Kidney (tissue), 13 donors: ENCODE measurements at regions not wholly inside any gene's neighbourhood (a gene's known extent, or its start where the extent isn't known, plus 50 kb on each side); places are given as distances from the start of the nearest gene placed in this dataset.

Experiments
- DNase-seq, 5 donors: peaks; one replicate each; pipeline ENCODE4 v3.0.0-alpha.2; 2013 to 2020
- FAIRE-seq: peaks from 2 replicates; lab custom pipeline; 2012; peaks lifted over from hg19 to GRCh38; lab: Jason Lieb, UNC
- H3K27ac ChIP-seq, 2 donors: one replicate each; pipeline ENCODE4 v1.7.0; 2013; ENCODE audit warnings: low read depth in 2 of 2, low read length in 2 of 2, inconsistent platforms in 1 of 2
- H3K27me3 ChIP-seq: one replicate; pipeline ENCODE4 v1.7.1; 2013; ENCODE audit warnings: low read length, inconsistent platforms; ENCODE audit not compliant: control insufficient read depth, insufficient read depth
- H3K36me3 ChIP-seq, 3 donors: one replicate each; pipeline versions ENCODE4 v1.7.0 to v1.7.1; 2013; ENCODE audit warnings: low read length in 3 of 3, control low read depth in 1 of 3, inconsistent platforms in 1 of 3; ENCODE audit not compliant: insufficient read depth in 3 of 3, control insufficient read depth in 2 of 3
- H3K4me1 ChIP-seq, 3 donors: one replicate each; pipeline versions ENCODE4 v1.7.0 to v1.7.1; 2013; ENCODE audit warnings: low read length in 3 of 3, inconsistent platforms in 1 of 3, low read depth in 1 of 3; ENCODE audit not compliant: control insufficient read depth in 2 of 3, insufficient read depth in 2 of 3
- H3K4me3 ChIP-seq, 3 donors: one replicate each; pipeline versions ENCODE4 v1.7.0 to v1.8.1; 2013; ENCODE audit warnings: low read length in 3 of 3, control low read depth in 1 of 3, inconsistent platforms in 1 of 3
- H3K9ac ChIP-seq, 3 donors: one replicate each; pipeline versions ENCODE4 v1.7.0 to v1.7.1; 2013; ENCODE audit warnings: low read length in 3 of 3, control low read depth in 1 of 3, inconsistent platforms in 1 of 3
- H3K9me3 ChIP-seq, 3 donors: one replicate each; pipeline versions ENCODE4 v1.7.0 to v1.7.1; 2013; ENCODE audit warnings: low read length in 3 of 3, control low read depth in 1 of 3, inconsistent platforms in 1 of 3; ENCODE audit not compliant: control insufficient read depth in 2 of 3, insufficient read depth in 1 of 3
- CTCF ChIP-seq: IDR thresholded peaks from 3 replicates; pipeline ENCODE4 v1.5.1; 2012; ENCODE audit warnings: mild to moderate bottlenecking, moderate library complexity, borderline replicate concordance; ENCODE audit not compliant: insufficient read depth; ENCODE audit errors: extremely low read depth
- intact Hi-C: fragments of 100-400 bp; cut with DNase I; formaldehyde crosslinking; loops from one replicate; pipeline ENCODE4 v1.11.1; 2022
- donor health status: control.
- donor health status: control.
- donor health status: control.
- donor health status: control.
- donor health status: control.
- donor health status: DM: yes; HTN: yes; CAD: no.
- donor health status: Normal renal cell carcinoma (clear cell type).

- H3K27ac ChIP-seq: no peak overlapping the region
- FAIRE-seq (no peak), DNase-seq (no peak)
- H3K36me3 ChIP-seq: no peaks in the 10 kb centered on the region
- H3K4me3 ChIP-seq: no peak overlapping the region
- H3K27me3 ChIP-seq: no peaks in the 10 kb centered on the region
- no peaks in the 10 kb centered on the region for H3K4me1 ChIP-seq
- intact Hi-C loops: no loop called here
- no peak for TF ChIP-seq CTCF
- no peaks in the 10 kb centered on the region for H3K9me3 ChIP-seq
- H3K9ac ChIP-seq: no peak overlapping the region
Observed at GRCh38 chr11:92141725-92142124, 82.9 kb upstream of the FAT3 start.

DNA sequence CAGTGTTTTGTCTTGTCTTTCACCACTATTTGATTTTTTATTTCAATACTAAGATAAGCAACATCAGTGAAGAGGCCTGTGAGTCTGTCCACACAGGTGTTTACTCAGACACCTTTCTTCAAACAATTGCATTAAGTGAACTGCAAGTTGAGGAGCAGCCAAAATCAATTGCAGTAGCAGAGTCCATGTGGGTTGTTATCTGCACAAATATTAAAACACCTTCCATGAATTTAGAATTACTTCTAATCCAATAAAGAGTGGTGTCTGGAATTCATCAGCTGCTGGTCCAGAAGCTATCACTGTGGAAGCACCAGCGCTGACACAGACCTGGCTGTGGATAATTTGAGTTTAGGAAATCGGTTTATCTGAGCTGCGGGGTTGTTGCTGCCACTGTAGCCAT, 83.5 kb upstream of the FAT3 start:
- Histone ChIP-seq H3K4me3 (no peak overlapping the region), H3K4me1 (no peaks in the 10 kb centered on the region), H3K9me3 (no peaks in the 10 kb centered on the region), H3K36me3 (no peaks in the 10 kb centered on the region), H3K27ac (no peak overlapping the region), H3K27me3 (no peaks in the 10 kb centered on the region), H3K9ac (no peak overlapping the region)
- TF ChIP-seq CTCF: no peak
- intact Hi-C loops: no loop called here
- FAIRE-seq (no peak), DNase-seq (no peak)

DNA sequence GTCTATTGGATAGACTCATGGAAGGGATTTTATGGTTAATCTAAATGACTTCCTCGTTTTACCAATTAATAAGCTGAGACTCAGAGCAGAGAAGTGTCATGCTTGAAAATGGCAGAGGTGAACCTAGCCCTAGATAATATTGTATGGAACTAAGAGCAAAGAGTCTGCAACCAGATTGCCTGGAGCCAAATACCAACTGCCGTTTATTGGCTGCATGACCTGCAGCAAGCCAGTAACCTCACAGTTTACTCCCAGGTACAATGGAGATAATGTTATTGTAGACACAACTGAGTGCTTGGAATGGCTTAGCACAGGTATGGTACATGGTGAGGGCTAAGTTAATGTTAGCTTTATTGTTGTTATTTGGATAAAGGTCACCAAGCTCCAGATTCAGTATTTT, 84.6 kb upstream of the FAT3 start:
- Histone ChIP-seq H3K9me3 (no peaks in the 10 kb centered on the region), H3K4me1 (no peaks in the 10 kb centered on the region), H3K36me3 (no peaks in the 10 kb centered on the region), H3K4me3 (no peak overlapping the region), H3K27me3 (no peaks in the 10 kb centered on the region), H3K9ac (no peak overlapping the region), H3K27ac (no peak overlapping the region)
- FAIRE-seq (no peak), DNase-seq (no peak)
- TF ChIP-seq CTCF: no peak
- intact Hi-C loops: no loop called here

GRCh38 chr11:92138296-92138695, 86.3 kb upstream of the FAT3 start:
- Histone ChIP-seq H3K36me3 (no peaks in the 10 kb centered on the region), H3K9ac (no peak overlapping the region), H3K27ac (no peak overlapping the region), H3K27me3 (no peaks in the 10 kb centered on the region), H3K9me3 (no peaks in the 10 kb centered on the region), H3K4me3 (no peak overlapping the region), H3K4me1 (no peaks in the 10 kb centered on the region)
- no peak for DNase-seq
- no peak for TF ChIP-seq CTCF
- intact Hi-C loops: no loop called here
- FAIRE-seq: no peak
